22Rv1 (cell line): ENCODE measurements at regions not wholly inside any gene's neighbourhood (a gene's known extent, or its start where the extent isn't known, plus 50 kb on each side); places are given as distances from the start of the nearest gene placed in this dataset.

Source experiments
- CTCF ChIP-seq: fragments of 450-650 bp; IDR thresholded peaks from 2 replicates; pipeline ENCODE4 v1.5.1; 2017; ENCODE audit warnings: mild to moderate bottlenecking
- ZFX ChIP-seq: fragments of 450-650 bp; IDR thresholded peaks from 2 replicates; pipeline ENCODE4 v1.6.1; 2017; ENCODE audit warnings: antibody characterized with exemption, borderline replicate concordance

DNA sequence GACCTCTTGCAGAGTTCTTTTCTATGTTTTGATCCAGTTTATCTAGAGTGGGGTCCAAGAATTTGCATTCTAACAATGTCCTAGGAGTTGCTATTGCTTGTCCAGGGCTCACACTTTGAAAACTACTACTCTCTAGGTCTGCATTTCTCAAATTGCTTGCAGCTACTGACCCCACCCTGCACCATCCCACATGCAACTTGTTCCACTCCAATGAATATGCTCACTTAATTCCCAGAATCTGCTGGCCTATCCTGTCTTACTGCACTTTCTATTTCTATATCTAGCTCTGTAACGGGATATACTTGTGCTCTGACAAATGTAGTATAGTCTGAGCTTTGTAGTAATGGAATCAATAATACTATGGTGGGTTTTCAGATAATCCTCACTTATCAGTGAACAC lies 570.3 kb downstream of the IQCM start:
- no peak for TF ChIP-seq CTCF
- no peak for TF ChIP-seq ZFX
